Muscle layer of colon (tissue), 2 donors: ENCODE measurements at regions not wholly inside any gene's neighbourhood (a gene's known extent, or its start where the extent isn't known, plus 50 kb on each side); places are given as distances from the start of the nearest gene placed in this dataset.

Source experiments
- H3K27ac ChIP-seq: one replicate; pipeline ENCODE4 v1.7.0; 2013; ENCODE audit warnings: low read depth, mild to moderate bottlenecking, low read length, moderate library complexity
- H3K27me3 ChIP-seq, 2 donors: one replicate each; pipeline ENCODE4 v1.7.0; 2013; ENCODE audit warnings: low read length in 2 of 2, mild to moderate bottlenecking in 2 of 2; ENCODE audit not compliant: insufficient read depth in 2 of 2, control insufficient read depth in 1 of 2
- H3K36me3 ChIP-seq: one replicate; pipeline ENCODE4 v1.7.0; 2013; ENCODE audit warnings: mild to moderate bottlenecking, low read length; ENCODE audit not compliant: insufficient read depth
- H3K4me1 ChIP-seq: one replicate; pipeline ENCODE4 v1.7.0; 2013; ENCODE audit warnings: mild to moderate bottlenecking, low read length; ENCODE audit not compliant: insufficient read depth
- H3K4me3 ChIP-seq, 2 donors: one replicate each; pipeline ENCODE4 v1.7.0; 2013; ENCODE audit warnings: low read length in 2 of 2, low read depth in 1 of 2, mild to moderate bottlenecking in 1 of 2, moderate library complexity in 1 of 2
- H3K9ac ChIP-seq: one replicate; pipeline ENCODE4 v1.7.0; 2013; ENCODE audit warnings: low read length
- H3K9me3 ChIP-seq: one replicate; pipeline ENCODE4 v1.7.0; 2013; ENCODE audit warnings: mild to moderate bottlenecking, low read length
- donor health status: abdominal sarcoma.
- donor health status: Adenocarcinoma of cecum.

DNA sequence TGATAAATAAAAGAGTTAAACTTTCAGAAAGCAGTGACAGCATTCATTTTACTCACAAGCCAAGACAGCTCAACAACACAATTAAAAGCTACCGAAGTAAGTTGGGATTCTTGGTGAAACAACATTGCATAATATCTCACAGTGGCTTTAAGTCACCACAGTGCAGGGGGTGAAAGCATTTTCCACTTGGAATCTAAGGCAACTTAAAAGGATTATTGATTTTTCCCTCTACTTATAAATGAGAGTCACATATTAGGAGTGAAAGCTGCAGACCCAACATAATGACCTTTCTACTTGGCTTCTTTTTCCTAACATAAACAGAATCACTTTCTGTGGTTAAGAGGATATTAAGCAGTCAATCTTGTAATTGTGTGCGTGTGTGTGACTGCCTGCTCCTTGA, 536.6 kb upstream of the CXADR start:
- Histone ChIP-seq H3K36me3 (no peaks in the 10 kb centered on the region), H3K27me3 (no peaks in the 10 kb centered on the region), H3K27ac (no peak overlapping the region), H3K9ac (no peak overlapping the region), H3K4me3 (no peak overlapping the region), H3K4me1 (peaks cover 8% of the 10 kb centered on the region), H3K9me3 (no peaks in the 10 kb centered on the region)

- Histone ChIP-seq H3K4me1 (peaks cover 8% of the 10 kb centered on the region), H3K27ac (no peak overlapping the region), H3K4me3 (no peak overlapping the region), H3K9ac (no peak overlapping the region), H3K9me3 (no peaks in the 10 kb centered on the region), H3K27me3 (no peaks in the 10 kb centered on the region), H3K36me3 (no peaks in the 10 kb centered on the region)
These were observed 534.4 kb upstream of the CXADR start for GRCh38 chr21:16978309-16978895.

DNA sequence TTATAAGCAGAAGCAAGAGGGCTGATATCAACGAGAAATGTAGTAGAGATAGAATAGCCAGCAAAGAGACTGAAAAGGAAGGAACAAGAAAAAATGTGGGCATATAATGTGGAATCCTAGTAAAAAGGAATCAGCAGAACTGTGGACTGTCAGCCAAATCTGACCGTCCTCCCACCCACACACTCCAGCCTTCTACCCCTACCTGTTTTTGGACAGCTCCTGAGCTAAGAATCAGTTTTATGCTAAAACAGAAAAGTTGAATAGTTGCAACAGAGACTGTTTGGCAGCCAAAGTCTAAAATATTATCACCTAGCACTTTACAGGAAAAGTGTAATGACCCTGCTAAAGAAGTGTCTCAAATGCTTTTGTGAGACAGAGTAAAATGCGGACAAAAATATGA, 533.3 kb upstream of the CXADR start:
- no peaks in the 10 kb centered on the region for H3K36me3 ChIP-seq
- peaks cover 8% of the 10 kb centered on the region for H3K4me1 ChIP-seq
- H3K9ac ChIP-seq, result no peak overlapping the region
- H3K27ac ChIP-seq, result no peak overlapping the region
- no peaks in the 10 kb centered on the region for H3K27me3 ChIP-seq
- H3K9me3 ChIP-seq, result no peaks in the 10 kb centered on the region
- no peak overlapping the region for H3K4me3 ChIP-seq

DNA sequence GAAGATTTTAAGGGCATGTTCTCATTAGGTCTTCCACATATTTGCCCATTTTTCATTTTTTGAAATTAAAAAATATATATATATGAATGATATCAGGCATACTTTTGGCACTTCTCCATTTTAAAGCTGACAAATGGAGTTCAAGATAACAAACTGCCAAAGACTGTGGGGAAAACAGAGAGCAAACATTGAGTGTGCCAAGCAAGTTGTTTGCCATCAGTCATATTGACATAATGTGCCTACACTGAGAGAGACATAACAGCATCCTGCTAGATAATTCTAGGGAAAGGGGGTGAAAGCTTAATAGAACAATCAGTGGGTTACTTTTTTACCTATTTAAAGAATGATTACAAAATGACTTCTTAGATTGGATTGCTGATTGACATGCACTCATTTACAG, 529.4 kb upstream of the CXADR start:
- H3K4me3 ChIP-seq, result no peak overlapping the region
- H3K4me1 ChIP-seq, result no peaks in the 10 kb centered on the region
- no peaks in the 10 kb centered on the region for H3K9me3 ChIP-seq
- no peak overlapping the region for H3K9ac ChIP-seq
- no peaks in the 10 kb centered on the region for H3K27me3 ChIP-seq
- H3K27ac ChIP-seq, result no peak overlapping the region
- no peaks in the 10 kb centered on the region for H3K36me3 ChIP-seq

DNA sequence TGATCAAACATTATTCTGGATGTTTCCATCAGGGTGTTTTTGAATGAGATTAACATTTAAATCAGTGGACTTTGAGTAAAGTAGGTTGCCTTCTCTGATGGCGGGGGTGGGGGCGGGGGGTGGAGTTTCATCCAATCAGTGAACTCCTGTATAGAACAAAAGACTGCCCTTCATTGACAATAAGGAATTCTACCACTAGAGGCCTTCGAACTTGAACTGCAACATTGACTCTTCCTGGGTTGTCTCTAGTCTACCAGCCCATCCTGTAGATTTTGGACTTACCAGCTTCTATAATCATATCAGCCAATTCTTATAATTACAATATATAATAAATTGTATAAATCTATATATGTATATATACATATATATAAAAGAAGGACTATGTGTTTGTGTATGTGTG, 520.4 kb upstream of the CXADR start:
- no peak overlapping the region for H3K27ac ChIP-seq
- H3K9me3 ChIP-seq, result no peaks in the 10 kb centered on the region
- H3K9ac ChIP-seq, result no peak overlapping the region
- H3K4me3 ChIP-seq, result no peak overlapping the region
- no peaks in the 10 kb centered on the region for H3K27me3 ChIP-seq
- H3K36me3 ChIP-seq, result no peaks in the 10 kb centered on the region
- H3K4me1 ChIP-seq, result no peaks in the 10 kb centered on the region

DNA sequence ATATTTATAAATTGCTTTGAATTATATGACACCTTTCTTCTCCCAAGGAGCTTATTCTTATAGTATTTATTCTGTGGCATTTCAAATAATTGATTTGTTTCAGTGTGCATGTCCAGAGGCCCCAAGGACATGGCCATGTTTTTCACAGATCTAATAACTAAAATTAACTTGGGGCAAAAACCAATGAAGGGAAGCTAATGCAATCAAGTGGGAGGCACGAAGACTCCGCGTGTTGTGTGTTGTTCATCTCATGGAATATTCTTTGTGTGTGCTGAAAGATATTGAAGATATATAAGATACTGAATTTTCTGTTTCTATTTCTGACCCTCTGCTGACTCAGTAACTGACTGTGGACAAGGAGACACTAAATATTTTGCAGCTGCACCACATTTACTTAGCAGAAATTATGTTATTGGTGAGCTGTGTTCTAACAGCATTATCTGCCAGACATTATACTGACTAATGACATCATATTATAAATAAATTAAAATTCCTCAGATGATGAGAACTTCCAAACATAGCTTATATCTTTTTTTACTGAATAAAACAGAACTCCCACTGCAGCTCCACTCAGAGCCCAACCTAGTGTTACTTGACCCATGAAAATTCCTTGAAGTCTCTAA, 519.3 kb upstream of the CXADR start:
- Histone ChIP-seq H3K4me3 (no peak overlapping the region), H3K9me3 (no peaks in the 10 kb centered on the region), H3K27ac (no peak overlapping the region), H3K36me3 (no peaks in the 10 kb centered on the region), H3K4me1 (no peaks in the 10 kb centered on the region), H3K27me3 (no peaks in the 10 kb centered on the region), H3K9ac (no peak overlapping the region)

GRCh38 chr21:17002594-17003257, 510.1 kb upstream of the CXADR start:
- Histone ChIP-seq H3K27me3 (no peaks in the 10 kb centered on the region), H3K36me3 (no peaks in the 10 kb centered on the region), H3K9me3 (no peaks in the 10 kb centered on the region), H3K4me3 (no peak overlapping the region), H3K9ac (no peak overlapping the region), H3K4me1 (peaks cover 11% of the 10 kb centered on the region), H3K27ac (peak overlapping the region; percentile 39)

DNA sequence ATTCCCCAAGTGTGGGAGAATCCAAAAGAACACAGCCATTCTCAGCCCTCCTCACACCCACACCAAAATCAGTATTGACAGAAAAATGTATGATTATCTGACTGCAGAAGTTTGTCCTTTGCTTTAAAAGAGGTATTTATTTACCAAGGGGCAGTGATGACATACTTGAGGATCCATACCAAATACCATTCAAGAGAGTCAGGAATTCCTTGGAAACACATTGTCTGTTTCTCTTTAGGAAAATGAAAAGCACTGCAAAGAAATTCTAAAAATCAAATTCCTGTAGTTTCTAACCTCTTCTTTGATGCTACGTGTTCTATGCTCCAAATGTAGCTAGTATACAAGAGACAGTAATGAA, 509.6 kb upstream of the CXADR start:
- H3K27me3 ChIP-seq, result no peaks in the 10 kb centered on the region
- H3K9me3 ChIP-seq, result no peaks in the 10 kb centered on the region
- H3K27ac ChIP-seq, result peak overlapping the region; percentile 39

DNA sequence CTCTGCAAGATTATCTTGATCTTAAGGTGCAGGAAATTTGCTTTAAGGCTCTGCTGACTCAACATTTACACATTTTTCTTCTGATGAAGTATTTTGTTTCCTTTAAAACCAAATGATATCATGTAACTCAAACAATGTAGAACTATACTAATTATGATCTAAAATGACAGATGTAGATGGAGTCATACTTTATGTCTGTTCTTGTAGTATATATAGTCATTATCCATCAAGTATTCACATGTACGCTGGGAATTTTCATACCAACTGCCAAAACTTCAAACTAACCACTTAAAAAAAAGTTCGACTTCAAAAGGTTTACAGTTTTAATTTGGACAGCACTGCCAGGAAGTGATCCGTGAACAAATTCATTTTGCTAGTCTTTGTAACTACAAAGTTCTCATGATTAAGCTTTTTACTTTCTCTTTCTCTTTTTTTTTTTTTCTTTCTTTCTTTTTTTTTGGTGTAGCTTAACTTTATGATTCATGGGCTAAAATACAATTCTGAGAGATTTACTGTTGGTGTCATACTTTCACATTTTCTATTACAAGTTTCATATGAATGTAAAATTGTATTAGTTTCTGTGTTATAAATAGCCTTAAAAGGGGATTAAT, 509.0 kb upstream of the CXADR start:
- H3K27ac ChIP-seq, result no peak overlapping the region
- H3K36me3 ChIP-seq, result no peaks in the 10 kb centered on the region
- H3K4me1 ChIP-seq, result peaks cover 11% of the 10 kb centered on the region
- H3K27me3 ChIP-seq, result no peaks in the 10 kb centered on the region
- H3K4me3 ChIP-seq, result peak overlapping the region in 1 of 2 donors; percentile 19
- H3K9me3 ChIP-seq, result no peaks in the 10 kb centered on the region
- no peak overlapping the region for H3K9ac ChIP-seq

More for the DNA sequence above, 509.6 kb upstream of the CXADR start:
- Histone ChIP-seq H3K36me3 (no peaks in the 10 kb centered on the region), H3K9ac (no peak overlapping the region), H3K4me3 (no peak overlapping the region), H3K4me1 (peaks cover 11% of the 10 kb centered on the region)

- Histone ChIP-seq H3K36me3 (no peaks in the 10 kb centered on the region), H3K9me3 (no peaks in the 10 kb centered on the region), H3K4me1 (no peaks in the 10 kb centered on the region), H3K27me3 (no peaks in the 10 kb centered on the region), H3K4me3 (no peak overlapping the region), H3K27ac (no peak overlapping the region), H3K9ac (no peak overlapping the region)
These were observed 480.6 kb upstream of the CXADR start for GRCh38 chr21:17032141-17032655.

DNA sequence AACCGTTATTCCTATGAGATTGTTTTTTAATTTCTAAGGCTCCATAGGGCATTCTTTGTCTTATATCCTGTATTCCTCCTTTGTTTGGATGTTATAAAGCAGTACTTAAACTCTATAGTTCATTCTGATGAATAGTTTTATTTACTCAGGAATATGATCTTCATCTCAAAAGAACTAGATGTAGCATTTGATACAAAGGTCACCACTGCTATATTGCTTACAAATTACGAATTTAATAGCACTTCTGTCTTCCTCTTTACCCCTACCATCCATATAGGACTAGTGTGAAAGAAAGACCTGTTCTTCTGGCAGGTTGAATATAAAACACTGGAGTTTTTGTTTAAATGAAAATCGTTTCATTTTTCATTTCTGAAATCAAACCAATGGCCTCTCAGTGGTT, 468.1 kb upstream of the CXADR start:
- Histone ChIP-seq H3K4me1 (no peaks in the 10 kb centered on the region), H3K27ac (no peak overlapping the region), H3K36me3 (no peaks in the 10 kb centered on the region), H3K27me3 (no peaks in the 10 kb centered on the region), H3K9ac (no peak overlapping the region), H3K9me3 (no peaks in the 10 kb centered on the region), H3K4me3 (no peak overlapping the region)
